ENCODE measurements at regions not wholly inside any gene's neighbourhood (a gene's known extent, or its start where the extent isn't known, plus 50 kb on each side); places are given as distances from the start of the nearest gene placed in this dataset.
"Not testable (repeated sequence)": the region's sequence is repeated elsewhere in the genome, so short reads cannot be mapped to it uniquely, and the experiment has no call there.

DNA sequence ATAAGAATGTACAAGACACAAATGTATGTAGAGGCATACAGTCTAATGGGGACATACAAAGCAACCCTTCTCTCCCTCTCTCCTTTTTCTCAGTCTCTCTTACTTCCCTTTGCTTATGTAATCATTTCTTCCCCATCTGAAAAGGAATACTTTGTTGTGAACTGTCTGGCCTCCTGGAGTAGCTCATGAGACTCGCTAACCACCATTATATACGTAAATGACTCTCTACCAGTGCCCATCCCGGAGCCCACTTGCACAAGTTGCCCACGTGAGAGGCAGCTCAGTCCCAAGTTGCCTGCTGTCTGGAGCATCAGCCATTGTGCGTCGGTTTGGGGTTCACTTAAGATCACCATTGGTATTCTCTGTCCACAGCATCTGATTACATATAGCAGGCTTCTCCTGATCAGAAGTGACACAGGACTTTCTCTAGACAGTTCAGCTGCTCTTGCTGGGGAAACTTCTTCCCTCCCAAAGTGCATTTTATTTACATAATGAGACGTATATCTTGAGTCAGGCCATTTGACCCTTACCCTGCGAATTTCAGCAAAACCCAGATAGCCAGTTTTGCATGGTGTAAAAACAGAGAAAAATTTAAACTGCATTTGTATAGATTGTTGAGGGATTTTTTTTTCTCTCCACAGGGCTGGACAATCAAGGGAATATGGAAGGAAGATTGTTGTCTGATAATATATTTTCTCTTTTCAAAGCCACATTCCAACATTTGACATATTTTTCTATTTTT, 220.7 kb upstream of the EGLN3 start:
- no peak for DNase-seq

DNA sequence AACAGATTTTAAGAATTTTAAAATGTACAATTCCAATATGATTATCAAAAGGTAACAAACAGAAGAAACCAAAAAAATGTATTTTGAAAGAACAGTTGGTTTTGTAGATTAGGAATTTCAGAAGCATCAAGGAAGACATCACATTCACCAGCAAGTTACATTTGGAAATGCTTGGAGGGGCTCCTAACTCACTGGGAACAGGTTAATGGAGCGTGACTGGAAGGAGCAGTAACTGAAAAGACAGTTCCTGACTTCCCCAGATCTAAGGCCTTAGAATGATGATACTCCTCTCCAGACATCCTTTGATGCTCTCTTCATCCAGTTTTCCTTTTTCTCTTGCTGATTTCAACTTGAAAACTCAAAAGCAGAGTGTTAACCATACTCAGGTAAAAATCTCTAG, 220.0 kb upstream of the EGLN3 start:
- DNase-seq, result no peak

DNA sequence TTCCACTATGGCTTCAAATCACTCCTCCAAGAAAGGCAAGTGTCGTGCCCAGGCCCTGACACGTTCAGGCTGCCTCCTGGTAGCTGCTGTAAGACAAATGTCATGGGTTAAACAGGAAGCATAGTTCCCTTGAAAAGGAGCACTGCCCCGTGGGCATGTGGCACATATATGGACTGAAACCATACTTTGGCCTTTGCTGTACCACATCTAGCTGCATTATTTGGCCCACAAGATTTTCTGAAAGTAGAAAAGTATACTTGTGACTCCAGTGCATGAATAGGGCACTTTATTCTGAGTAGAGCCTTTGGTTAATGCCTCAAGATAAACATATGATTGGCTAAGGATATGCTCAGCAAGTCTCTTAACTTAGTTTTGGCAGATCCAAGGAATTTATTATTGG, 218.7 kb upstream of the EGLN3 start:
- no peak for DNase-seq

DNA sequence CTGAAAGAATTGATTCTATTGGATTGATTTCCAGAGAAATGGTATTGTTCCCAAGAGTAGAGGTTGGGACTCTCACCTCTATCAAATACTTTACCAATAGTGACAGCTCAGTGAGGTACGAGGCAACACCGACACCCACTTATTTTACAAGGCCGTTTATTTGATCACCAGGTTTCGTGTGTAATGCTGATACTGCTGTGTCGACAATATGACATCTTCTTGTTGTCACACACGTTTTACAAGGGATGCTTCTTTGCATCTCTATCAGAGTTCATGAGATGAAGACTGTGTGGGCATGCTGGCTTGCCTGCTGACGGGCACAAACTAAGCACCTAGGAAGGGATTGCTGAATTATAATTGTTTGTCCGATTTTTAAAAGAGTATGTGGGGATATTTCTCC, 217.8 kb upstream of the EGLN3 start:
- DNase-seq, result no peak

DNA sequence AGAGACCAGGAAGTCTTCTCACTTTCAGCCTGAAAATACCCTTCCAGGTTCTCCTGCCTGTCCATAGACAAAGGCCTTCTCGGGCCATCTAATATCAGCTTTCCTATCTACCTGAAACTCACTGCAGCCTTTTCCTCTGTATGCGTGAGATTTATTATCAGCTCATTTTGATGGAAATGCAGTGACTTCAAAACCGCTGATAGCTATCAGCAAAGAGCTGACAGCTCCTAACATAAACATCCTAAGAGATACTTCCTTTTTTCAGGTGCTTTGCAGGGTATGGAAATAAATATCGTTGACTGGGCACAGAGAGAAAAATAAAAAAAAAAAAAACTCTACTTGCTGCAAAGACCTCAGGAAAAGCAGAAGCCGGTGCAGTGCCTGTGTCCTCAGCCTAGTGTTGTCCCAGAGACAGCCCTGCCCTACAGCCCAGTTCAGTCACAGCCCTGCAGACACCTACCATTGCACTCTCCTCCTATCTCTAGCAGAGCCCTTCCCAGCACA, 215.0 kb upstream of the EGLN3 start:
- no peak for DNase-seq

DNA sequence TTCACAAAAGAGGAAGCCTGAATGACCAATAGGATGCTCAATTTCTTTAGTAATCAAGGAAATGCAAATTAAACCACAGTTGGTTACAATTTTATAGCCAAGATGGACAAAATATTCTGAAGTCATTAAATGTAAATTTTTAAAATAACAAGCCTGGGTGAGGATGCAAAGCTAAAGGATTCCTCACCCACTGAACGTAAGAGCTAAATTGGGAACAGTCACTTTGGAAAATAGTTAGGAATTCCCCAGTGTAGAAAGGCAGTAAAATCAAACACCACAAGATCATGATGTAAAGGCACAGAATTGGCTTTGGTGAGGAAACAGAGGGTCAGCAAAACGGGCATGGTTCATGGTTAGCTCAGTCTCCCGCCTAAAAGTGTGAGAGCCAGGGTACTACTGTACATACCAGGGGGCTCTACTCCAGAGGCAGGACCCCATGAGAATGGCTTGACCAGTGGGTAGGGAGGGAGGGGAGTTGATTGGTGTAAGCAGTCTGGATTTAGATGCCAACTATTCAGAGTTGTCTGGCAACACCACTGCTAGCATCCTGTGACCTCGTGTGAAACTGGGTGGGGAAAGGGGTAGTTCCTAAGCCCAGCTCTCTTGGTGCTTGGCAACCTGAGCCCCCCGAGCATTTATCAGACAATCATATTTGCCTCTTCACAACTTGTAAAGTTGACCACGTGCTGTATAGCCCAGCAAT, 213.4 kb upstream of the EGLN3 start:
- DNase-seq, result no peak

DNA sequence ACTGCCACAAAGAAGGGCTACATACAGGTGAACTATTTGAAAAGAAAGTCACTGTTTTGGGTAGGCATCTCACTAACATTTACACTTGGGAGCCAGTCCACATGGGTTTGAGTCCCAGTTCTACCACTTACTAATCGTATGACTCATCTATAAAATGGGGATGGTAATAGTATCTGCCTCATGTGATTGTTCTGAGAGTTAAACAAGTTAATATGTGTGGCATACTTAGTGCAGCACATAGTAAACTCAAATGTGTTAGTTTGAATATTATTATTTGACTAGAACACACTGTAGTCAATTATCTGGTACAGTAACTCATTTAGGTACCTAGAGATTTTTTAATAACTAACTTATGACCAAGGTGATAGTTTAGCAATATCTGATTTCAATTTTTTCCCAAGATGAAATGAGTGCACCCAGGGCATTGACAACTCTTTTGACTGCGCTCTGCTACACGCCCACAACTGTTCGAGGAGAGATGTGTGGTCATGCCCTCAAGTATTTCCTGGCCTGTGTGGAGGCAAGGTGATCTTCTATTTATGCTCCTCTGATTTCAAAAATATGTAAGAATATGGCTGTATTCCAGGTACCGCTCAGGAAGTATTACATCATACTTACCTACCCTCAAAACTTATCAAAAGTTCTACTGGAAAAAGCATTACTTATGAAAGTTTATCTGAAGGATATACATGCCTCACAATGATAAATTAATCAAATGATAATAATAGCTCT, 210.6 kb upstream of the EGLN3 start:
- no peak for DNase-seq

DNA sequence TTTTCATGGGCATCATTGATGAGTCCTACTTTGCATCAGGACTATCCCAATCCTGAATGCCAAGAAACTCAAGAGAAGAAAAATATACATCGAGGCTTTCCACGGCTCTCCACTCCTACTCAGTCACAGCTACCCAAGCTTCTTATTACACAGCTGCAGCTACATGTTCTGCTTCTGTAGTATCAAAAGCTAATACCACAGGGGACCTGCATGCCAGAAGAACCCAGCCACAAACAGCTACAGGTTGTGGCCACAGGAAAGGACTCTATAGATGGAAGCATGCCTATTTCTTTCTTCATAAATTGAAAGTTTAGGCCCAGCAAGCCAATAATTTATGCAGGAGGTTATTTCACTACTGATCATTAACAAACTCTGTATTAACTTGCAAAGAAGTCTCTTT, 209.7 kb upstream of the EGLN3 start:
- DNase-seq, result no peak

DNA sequence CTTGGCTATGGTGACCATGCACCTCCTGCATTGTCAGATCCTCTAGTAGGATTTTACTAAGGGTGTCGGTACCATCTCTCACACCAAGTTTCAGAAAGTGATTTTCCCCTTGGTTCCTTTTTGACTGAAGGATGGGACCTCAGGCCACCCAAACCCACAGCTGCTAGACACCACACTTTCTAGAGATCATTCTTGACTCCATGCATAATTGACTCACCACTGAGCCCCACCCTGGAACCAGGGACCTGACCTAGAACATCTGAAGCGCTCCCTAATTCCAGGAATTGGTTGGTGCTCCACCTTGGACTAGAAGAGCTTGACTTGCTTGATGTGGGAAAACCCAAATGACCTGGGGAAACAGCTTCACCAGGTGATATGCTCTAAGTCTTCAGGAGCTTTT, 206.8 kb upstream of the EGLN3 start:
- DNase-seq, result no peak

DNA sequence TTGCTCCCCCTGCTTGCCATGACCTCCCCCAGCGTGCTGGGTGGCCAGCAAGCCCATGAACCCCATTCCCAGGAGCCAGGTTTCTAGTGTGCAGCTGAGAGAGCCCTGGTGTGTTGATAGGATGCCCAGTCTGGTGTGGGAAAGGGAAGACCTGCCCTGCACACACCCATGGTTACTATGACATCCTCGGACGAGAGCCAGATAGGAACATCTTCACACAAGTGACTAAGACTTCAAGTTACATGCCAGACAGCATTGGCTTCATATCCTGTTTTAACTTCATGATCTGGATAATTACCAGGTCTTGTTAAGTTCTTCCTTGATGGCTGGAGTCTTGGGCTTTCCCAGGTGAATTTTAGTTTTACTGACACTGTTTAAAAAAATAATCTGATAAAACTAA, 196.6 kb upstream of the EGLN3 start:
- no peak for DNase-seq

DNA sequence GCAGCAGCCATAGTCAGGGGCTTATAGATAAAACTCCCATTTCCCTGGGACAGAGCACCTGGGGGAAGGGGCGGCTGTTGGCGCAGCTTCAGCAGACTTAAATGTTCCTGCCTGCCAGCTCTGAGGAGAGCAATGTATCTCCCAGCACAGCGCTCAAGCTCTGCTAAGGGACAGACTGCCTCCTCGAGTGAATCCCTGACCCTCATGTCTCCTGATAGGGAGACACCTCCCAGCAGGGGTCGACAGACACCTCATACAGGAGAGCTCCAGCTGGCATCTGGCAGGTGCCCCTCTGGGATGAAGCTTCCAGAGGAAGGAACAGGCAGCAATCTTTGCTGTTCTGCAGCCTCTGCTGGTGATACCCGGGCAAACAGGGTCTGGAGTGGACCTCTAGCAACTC, 189.3 kb upstream of the EGLN3 start:
- DNase-seq, result not testable (repeated sequence)

DNA sequence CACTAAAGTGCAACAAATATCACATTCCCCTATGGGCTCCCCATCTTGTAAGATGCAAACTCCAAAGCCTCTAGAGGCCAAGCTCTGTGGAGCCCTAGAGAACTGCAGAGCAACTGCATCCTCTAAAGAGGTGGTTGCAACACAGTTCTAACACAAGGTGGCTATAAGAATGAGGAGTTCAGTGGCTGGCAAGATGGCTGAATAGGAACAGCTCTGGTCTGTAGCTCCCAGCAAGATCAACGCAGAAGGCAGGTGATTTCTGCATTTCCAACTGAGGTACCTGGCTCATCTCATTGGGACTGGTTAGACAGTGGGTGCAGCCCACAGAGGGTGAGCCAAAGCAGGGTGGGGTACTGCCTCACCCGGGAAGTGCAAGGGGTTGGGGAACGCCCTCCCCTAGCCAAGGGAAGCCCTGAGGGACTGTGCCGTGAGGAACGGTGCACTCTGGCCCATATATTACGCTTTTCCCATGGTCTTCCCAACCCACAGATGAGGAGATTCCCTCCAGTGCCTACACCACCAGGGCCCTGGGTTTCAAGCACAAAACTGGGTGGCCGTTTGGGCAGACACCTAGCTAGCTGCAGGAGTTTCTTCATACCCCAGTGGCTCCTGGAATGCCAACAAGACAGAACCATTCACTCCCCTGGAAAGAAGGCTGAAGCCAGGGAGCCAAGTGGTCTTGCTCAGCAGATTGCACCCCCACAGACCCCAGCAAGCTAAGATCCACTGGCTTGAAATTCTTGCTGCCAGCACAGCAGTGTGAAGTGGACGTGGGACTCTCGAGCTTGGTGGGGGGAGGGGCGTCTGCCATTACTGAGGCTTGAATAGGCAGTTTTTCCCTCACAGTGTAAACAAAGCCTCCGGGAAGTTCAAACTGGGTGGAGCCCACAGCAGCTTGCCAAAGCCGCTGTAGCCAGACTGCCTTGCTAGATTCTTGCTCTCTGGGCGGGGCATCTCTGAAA, 188.6 kb upstream of the EGLN3 start:
- DNase-seq, result not testable (repeated sequence)

DNA sequence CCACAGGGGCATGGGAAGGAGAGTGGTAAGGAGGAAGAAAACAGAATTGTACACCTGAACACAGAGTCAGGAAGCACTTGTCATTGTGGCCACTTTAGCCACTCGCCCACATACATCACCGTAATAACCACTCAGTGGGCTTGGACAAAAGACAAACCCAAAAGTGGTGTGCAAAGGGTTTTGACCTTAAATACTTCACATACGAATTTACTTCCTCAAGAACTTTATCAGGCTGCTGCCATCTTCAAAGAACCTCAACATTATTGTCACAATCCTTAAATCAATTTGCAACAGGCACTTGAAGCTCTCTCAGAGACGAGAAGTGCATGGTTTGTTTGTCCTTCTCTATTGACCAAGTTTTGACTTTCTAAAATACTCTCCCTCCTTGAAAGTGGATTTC, 187.3 kb upstream of the EGLN3 start:
- no peak for DNase-seq

DNA sequence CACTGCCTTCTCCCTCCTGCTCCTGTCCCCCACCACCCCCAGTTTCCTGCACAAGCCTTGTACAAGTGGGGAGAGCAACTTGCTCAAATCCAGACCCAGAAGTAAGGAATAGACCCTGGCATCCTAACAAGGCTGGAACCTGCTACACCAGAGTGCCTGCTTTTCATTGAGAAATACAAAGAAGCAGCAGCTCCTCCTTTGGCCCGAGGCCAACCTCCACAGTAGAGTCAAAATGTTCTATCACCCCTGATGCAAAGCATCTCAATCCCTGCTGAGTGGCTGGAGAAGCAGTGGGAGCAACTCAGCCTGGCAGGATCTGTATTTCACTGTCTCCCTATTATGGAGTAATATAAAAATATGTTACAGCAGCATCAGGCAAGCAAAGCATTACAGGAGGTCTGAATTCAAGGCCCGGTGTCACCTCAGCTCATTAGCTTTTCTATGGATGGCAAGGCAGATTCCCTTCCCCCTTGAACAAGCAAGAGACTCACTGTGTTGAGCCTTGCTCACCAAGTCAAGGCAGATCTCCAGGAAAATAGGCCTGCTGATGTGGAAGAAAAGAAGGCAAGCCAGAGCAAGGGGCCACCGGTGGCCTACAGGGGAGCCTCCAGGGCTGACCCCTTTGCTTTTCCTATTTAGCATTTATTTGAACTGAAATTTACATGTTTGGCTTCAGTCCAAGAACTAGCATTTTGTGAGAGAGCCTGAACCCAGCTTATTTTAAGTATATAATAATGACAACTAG, 186.3 kb upstream of the EGLN3 start:
- no peak for DNase-seq

DNA sequence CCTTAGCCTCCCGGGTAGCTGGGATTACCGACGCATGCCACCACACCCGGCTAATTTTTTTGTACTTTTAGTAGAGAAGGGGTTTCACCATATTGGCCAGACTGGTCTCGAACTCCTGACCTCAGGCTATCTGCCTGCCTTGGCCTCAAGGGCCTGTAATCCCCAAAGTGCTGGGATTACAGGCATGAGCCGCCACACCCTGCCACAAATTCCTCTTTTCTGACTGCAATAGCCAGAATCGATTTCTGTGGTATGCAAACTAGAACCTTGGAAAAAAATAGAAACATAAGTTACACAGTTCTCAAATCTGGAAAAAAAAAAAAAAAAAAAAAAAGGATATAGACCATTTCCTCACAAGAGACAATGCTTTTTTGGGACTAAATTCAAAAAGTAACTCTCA, 184.6 kb upstream of the EGLN3 start:
- no peak for DNase-seq

DNA sequence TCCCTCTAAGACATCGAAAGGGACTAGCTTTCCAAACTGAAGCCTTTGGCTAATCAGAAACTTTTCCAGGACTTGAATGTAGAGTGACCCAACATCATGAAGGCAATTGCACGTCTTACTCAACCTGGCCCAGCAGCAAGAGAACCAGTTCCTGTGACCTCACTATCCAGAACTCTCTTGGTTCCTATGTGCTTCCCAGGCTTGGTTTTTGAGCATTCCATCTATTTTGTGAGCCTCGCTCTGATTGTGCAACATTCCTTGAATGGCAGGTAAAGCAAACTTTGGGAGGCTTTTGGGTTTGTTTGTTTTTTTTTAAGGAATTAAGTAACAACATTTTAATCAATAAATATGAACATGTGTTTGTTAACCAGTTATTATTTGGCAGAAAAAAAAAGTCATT, 183.6 kb upstream of the EGLN3 start:
- no peak for DNase-seq

DNA sequence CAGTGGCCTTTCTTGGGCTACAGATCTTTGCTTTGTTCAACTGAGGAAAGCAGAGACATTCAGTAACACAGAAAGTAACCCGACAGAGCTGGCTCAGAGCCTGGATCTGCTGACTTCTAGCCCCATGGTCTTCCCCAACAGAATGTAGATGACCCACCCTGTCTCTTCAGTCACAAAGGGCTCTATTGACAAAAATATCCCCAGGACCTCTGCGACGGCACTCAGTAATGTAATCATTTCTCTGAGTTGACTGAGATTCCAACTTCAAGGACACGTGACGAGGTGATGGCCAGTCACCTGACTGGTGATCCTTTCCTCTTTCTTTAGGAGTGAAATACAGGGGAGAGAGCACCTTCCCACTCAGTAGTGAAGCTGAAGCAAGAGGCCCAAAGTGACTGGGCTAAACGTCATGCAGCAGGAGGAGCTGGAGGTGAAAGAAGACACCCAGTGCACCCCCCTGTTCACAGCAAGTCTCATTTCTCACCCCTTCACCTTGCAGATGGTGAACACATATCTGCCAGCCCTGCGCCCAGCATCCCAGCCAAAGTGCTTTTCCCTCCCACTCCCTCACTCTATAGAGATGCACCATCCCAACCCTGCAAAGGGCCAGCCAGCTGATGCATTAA, 179.2 kb upstream of the EGLN3 start:
- no peak for DNase-seq

DNA sequence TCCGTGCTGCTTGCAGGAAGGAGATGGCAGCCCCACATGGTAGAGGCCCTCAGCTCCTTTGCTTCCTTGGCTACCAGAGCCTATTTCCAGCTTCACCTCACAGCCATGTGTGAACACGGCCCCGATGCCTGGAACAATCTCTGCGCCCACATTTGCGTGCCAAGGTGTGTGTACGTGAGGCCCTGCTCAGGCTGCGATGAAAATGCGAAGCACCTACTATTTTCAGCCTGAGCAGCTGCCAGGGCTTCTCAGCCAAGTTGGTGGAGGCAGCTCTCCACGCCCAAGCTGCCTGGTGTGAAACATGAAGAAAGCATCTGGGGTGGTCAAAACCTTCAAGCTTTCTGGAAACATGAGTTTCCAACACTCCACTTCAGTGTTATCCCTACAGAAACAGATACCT, 177.8 kb upstream of the EGLN3 start:
- DNase-seq, result no peak

DNA sequence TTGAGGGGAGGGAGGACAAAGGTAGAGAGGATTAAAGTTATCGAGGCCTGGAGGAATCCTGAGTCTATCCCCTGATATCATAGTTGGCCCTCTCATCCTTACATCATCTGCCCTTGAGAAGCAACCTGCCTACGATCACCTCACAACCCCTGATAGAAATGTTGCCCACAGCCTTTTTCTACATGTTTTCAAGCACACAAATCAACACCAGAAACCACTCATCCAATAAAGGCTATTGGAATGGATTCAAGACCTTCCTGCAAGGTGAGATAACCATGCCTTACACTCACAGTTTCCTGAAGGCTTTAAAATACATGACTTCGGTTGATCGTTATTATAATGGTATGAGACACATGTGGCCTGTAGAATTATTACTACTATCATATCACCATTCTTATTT, 175.7 kb upstream of the EGLN3 start:
- DNase-seq, result no peak

DNA sequence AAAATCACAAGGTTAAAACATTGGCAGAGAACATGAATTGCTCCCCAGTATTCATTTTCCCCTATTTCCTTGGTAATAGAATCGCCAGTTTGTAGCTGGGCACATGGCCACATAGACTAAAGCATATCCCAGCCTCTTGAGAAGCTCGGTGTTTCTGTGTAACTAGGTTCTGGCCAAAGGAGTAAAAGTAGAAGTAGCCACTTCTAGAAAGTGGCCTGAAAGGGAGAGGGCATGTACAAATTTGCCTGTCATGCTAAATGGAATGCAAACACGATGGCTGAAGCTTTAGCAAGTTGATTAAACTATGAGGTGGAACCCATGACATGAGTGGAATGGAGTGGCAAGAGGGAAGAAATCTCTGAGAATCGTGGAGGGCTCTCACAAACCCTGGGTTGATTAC, 173.7 kb upstream of the EGLN3 start:
- no peak for DNase-seq

DNA sequence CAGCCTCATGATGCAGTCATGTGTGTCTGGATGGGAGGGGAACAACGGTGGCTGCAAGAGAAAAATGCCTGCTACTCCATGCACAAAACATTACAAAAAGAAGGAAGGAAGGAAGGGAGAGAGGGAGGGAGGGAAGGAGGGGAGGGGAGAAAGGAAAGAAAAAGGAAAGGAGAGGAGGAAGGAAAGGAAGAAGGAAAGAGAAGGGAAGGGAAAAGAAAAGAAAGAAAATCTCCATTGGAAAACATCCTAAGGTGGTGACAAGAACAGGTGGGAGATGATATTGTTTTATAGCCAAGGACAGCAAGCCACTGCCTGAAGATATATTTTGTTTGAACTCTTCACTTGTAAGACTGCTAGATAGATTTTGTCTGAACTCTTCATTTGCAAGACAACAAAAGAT, 171.8 kb upstream of the EGLN3 start:
- no peak for DNase-seq

DNA sequence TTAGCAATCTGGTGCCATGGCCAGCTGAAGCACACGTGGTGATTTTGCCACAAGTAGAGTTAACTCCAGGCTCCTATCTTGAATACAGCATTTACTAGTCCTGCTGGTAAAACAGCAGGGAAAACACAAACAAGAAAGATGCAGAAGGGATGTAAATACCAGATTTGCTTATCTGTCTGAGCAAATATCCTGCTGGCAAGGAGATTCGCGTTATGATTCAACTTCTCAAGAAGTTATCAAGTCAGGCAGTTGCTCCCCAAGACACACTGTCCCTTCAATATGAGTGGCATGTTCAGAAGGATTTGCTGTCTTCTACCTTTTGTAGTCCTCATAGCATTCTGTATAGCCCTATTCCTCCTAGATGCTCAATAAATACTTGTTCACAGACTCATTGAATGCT, 171.2 kb upstream of the EGLN3 start:
- DNase-seq, result no peak
